DOHH2 (cell line): ENCODE measurements at regions not wholly inside any gene's neighbourhood (a gene's known extent, or its start where the extent isn't known, plus 50 kb on each side); places are given as distances from the start of the nearest gene placed in this dataset.

Experiments used
- CTCF ChIP-seq: fragments of 200-600 bp; sonication (generic); IDR thresholded peaks from one replicate; pipeline ENCODE4 v1.5.1; 2014; ENCODE audit warnings: antibody characterized with exemption, mild to moderate bottlenecking, low read depth, low read length; ENCODE audit not compliant: poor library complexity, severe bottlenecking
- EZH2phosphoT487 ChIP-seq: fragments of 200-600 bp; sonication (generic); IDR thresholded peaks from 2 replicates; pipeline ENCODE4 v1.6.1; 2017; ENCODE audit warnings: borderline replicate concordance, mild to moderate bottlenecking, antibody characterized with exemption, low read length, moderate library complexity, mixed read lengths

- no peak for TF ChIP-seq CTCF
- TF ChIP-seq EZH2phosphoT487: no peak
These were observed 235.7 kb downstream of the TUSC1 start for GRCh38 chr9:25442526-25442925.
